Caco-2 (cell line): ENCODE measurements at regions not wholly inside any gene's neighbourhood (a gene's known extent, or its start where the extent isn't known, plus 50 kb on each side); places are given as distances from the start of the nearest gene placed in this dataset.

Experiments used
- BruUV-seq: library from RNA; stranded (reverse); fragments of 400-500 nt; replicated peaks from 2 replicates; lab custom pipeline; 2021; lab: Mats Ljungman, UMichigan
- CTCF ChIA-PET: fragments of 300-600 bp; sonication (Branson Sonifier 250); formaldehyde crosslinking; loops from one replicate; lab custom pipeline; 2022; ENCODE audit warnings: antibody characterized with exemption; lab: Charles Lee
- POLR2A ChIA-PET: fragments of 300-600 bp; sonication (Branson Sonifier 250); formaldehyde crosslinking; loops from one replicate; lab custom pipeline; 2022; ENCODE audit warnings: antibody characterized with exemption; lab: Charles Lee
- DNase-seq, 2 experiments: peaks; one replicate each; pipeline versions ENCODE4 v3.0.0 to v3.0.0-alpha.2; 2020 to 2022
- H3K27me3 ChIP-seq: replicated peaks from 2 replicates; pipeline ENCODE4 v1.6.0; 2011; ENCODE audit warnings: low read length; ENCODE audit not compliant: control insufficient read depth, insufficient read depth
- H3K36me3 ChIP-seq: 2 replicates; pipeline ENCODE4 v1.5.1; 2011; ENCODE audit warnings: low read length; ENCODE audit not compliant: control insufficient read depth, insufficient read depth
- H3K4me1 ChIP-seq: fragments of 250-450 bp; sonication (Bioruptor Pico); 2 replicates; pipeline ENCODE4 v1.5.1; 2020; ENCODE audit warnings: mild to moderate bottlenecking
- H3K4me3 ChIP-seq: 2 replicates; pipeline ENCODE4 v1.5.1; 2011; ENCODE audit warnings: low read depth, mild to moderate bottlenecking, control low read depth, low read length
- H3K9me3 ChIP-seq: fragments of 250-450 bp; sonication (Bioruptor Pico); 2 replicates; pipeline ENCODE4 v1.5.1; 2020; ENCODE audit warnings: mild to moderate bottlenecking, moderate library complexity
- H3K27ac Mint-ChIP-seq: one replicate; pipeline ENCODE4 v1.8.0; 2022; ENCODE audit warnings: mixed read lengths; ENCODE audit not compliant: unreplicated experiment
- H3K27me3 Mint-ChIP-seq: one replicate; pipeline ENCODE4 v1.8.0; 2022; ENCODE audit warnings: mixed read lengths; ENCODE audit not compliant: insufficient read depth, unreplicated experiment
- H3K36me3 Mint-ChIP-seq: one replicate; pipeline ENCODE4 v1.8.0; 2022; ENCODE audit warnings: mild to moderate bottlenecking, mixed read lengths; ENCODE audit not compliant: insufficient read depth, unreplicated experiment
- H3K4me1 Mint-ChIP-seq: one replicate; pipeline ENCODE4 v1.8.0; 2022; ENCODE audit warnings: low read depth, mixed read lengths; ENCODE audit not compliant: unreplicated experiment
- H3K4me3 Mint-ChIP-seq: one replicate; pipeline ENCODE4 v1.8.0; 2022; ENCODE audit warnings: mild to moderate bottlenecking, moderate library complexity, mixed read lengths; ENCODE audit not compliant: unreplicated experiment
- H3K9me3 Mint-ChIP-seq: one replicate; pipeline ENCODE4 v1.8.0; 2022; ENCODE audit warnings: mixed read lengths; ENCODE audit not compliant: unreplicated experiment
- CTCF ChIP-seq, 2 experiments: fragments of 200-600 bp in 1 of 2; IDR thresholded peaks; 1 replicate in 1 of 2; 2 replicates in 1 of 2; pipeline versions ENCODE4 v1.5.1 to v1.8.0; 2011 to 2022; ENCODE audit warnings: antibody characterized with exemption in 1 of 2, control low read depth in 1 of 2, inconsistent platforms in 1 of 2, low read depth in 1 of 2, low read length in 1 of 2, mild to moderate bottlenecking in 1 of 2, moderate library complexity in 1 of 2; ENCODE audit not compliant: insufficient read depth in 1 of 2, severe bottlenecking in 1 of 2, unreplicated experiment in 1 of 2
- intact Hi-C: fragments of 100-400 bp; cut with micrococcal nuclease; formaldehyde crosslinking; loops from one replicate; pipeline ENCODE4 v1.10.0; 2022; ENCODE audit not compliant: unreplicated experiment

GRCh38 chr4:138826754-138827153, 188.8 kb upstream of the NOCT start:
- Mint-ChIP-seq H3K27me3 (no peaks in the 10 kb centered on the region), H3K4me1 (peaks cover 9% of the 10 kb centered on the region), H3K27ac (no peak overlapping the region), H3K9me3 (no peaks in the 10 kb centered on the region), H3K4me3 (no peak overlapping the region), H3K36me3 (no peaks in the 10 kb centered on the region)
- intact Hi-C loops, result no loop called here
- H3K27me3 ChIP-seq, result no peaks in the 10 kb centered on the region
- peaks cover 3% of the 10 kb centered on the region; the same call in 1 of the 2 replicates for H3K9me3 ChIP-seq
- no peak for DNase-seq
- ChIA-PET CTCF (no interaction called here), POLR2A (no interaction called here)
- H3K4me3 ChIP-seq, result no peak overlapping the region
- BruUV-seq, result no TSS peak
- no peak for TF ChIP-seq CTCF (IDR thresholded peaks at IDR 0.05; ENCODE audit: insufficient read depth in 1 of 2, low read depth in 1 of 2, low read length in 1 of 2, severe bottlenecking in 1 of 2, unreplicated experiment in 1 of 2)
- H3K4me1 ChIP-seq, result peaks cover 6% of the 10 kb centered on the region; the same call in 1 of the 2 replicates
- H3K36me3 ChIP-seq, result no peaks in the 10 kb centered on the region

- H3K36me3 ChIP-seq, result no peaks in the 10 kb centered on the region
- Mint-ChIP-seq H3K27ac (no peak overlapping the region), H3K27me3 (no peaks in the 10 kb centered on the region), H3K9me3 (no peaks in the 10 kb centered on the region), H3K36me3 (no peaks in the 10 kb centered on the region), H3K4me1 (peaks cover 9% of the 10 kb centered on the region), H3K4me3 (no peak overlapping the region)
- no peak for TF ChIP-seq CTCF (IDR thresholded peaks at IDR 0.05; ENCODE audit: insufficient read depth in 1 of 2, low read depth in 1 of 2, low read length in 1 of 2, severe bottlenecking in 1 of 2, unreplicated experiment in 1 of 2)
- BruUV-seq, result no TSS peak
- no peak for DNase-seq
- H3K9me3 ChIP-seq, result peaks cover 2% of the 10 kb centered on the region; the same call in 1 of the 2 replicates
- H3K4me3 ChIP-seq, result no peak overlapping the region
- CTCF ChIA-PET, result interaction anchor here (0.6 kb wide), 1 partner anchor 79 kb away, joined by 9 read pairs; no protein-coding TSS in a partner anchor
- H3K4me1 ChIP-seq, result peaks cover 6% of the 10 kb centered on the region; the same call in 1 of the 2 replicates
- intact Hi-C loops, result no loop called here
- no peaks in the 10 kb centered on the region for H3K27me3 ChIP-seq
- POLR2A ChIA-PET, result no interaction called here
Observed at GRCh38 chr4:138826322-138826721, 189.3 kb upstream of the NOCT start.

- BruUV-seq, result no TSS peak
- Histone ChIP-seq H3K36me3 (no peaks in the 10 kb centered on the region), H3K4me3 (no peak overlapping the region), H3K4me1 (peaks cover 4% of the 10 kb centered on the region; the same call in 1 of the 2 replicates), H3K27me3 (no peaks in the 10 kb centered on the region), H3K9me3 (no peaks in the 10 kb centered on the region)
- no peak for DNase-seq
- no peak for TF ChIP-seq CTCF (IDR thresholded peaks at IDR 0.05; ENCODE audit: insufficient read depth in 1 of 2, low read depth in 1 of 2, low read length in 1 of 2, severe bottlenecking in 1 of 2, unreplicated experiment in 1 of 2)
- Mint-ChIP-seq H3K4me3 (no peak overlapping the region), H3K9me3 (no peaks in the 10 kb centered on the region), H3K36me3 (no peaks in the 10 kb centered on the region), H3K4me1 (peaks cover 9% of the 10 kb centered on the region), H3K27me3 (no peaks in the 10 kb centered on the region), H3K27ac (no peak overlapping the region)
- ChIA-PET POLR2A (no interaction called here), CTCF (no interaction called here)
- intact Hi-C loops, result no loop called here
Observed at GRCh38 chr4:138821331-138821730, 194.2 kb upstream of the NOCT start.
